OCI-LY7 (cell line): ENCODE measurements at regions not wholly inside any gene's neighbourhood (a gene's known extent, or its start where the extent isn't known, plus 50 kb on each side); places are given as distances from the start of the nearest gene placed in this dataset.

ENCODE experiments used
- BruUV-seq: library from RNA; stranded (reverse); fragments of 400-500 nt; replicated peaks from 2 replicates; lab custom pipeline; 2021; lab: Mats Ljungman, UMichigan
- CTCF ChIA-PET: fragments of 300-600 bp; sonication (Branson Sonifier 250); formaldehyde crosslinking; loops from one replicate; lab custom pipeline; 2022; ENCODE audit warnings: antibody characterized with exemption; ENCODE audit not compliant: unreplicated experiment; lab: Charles Lee
- POLR2A ChIA-PET: fragments of 300-600 bp; sonication (Branson Sonifier 250); formaldehyde crosslinking; loops from one replicate; lab custom pipeline; 2022; ENCODE audit warnings: antibody characterized with exemption; lab: Charles Lee
- DNase-seq: peaks from one replicate; pipeline ENCODE4 v3.0.0-alpha.2; 2015; ENCODE audit warnings: low spot score
- H2AFZ ChIP-seq: fragments of 200-600 bp; sonication (generic), shearing (Covaris generic); 2 replicates; pipeline ENCODE4 v1.6.1; 2014; ENCODE audit warnings: mild to moderate bottlenecking, antibody characterized with exemption, low read length, moderate library complexity
- H3K27ac ChIP-seq: fragments of 200-600 bp; sonication (generic); 2 replicates; pipeline ENCODE4 v1.5.1; 2014; ENCODE audit warnings: mixed run types, low read depth, mild to moderate bottlenecking, moderate library complexity, low read length, inconsistent platforms; ENCODE audit not compliant: poor library complexity, severe bottlenecking
- H3K36me3 ChIP-seq: fragments of 200-600 bp; sonication (generic); 2 replicates; pipeline ENCODE4 v1.6.1; 2014; ENCODE audit warnings: mild to moderate bottlenecking, antibody characterized with exemption, low read length, moderate library complexity, mixed read lengths; ENCODE audit not compliant: insufficient read depth
- H3K4me1 ChIP-seq: fragments of 200-600 bp; sonication (generic); 2 replicates; pipeline ENCODE4 v1.5.1; 2014; ENCODE audit warnings: mild to moderate bottlenecking, low read length; ENCODE audit not compliant: insufficient read depth, poor library complexity, severe bottlenecking
- H3K4me2 ChIP-seq: fragments of 200-600 bp; sonication (generic); 2 replicates; pipeline ENCODE4 v1.6.1; 2014; ENCODE audit warnings: mild to moderate bottlenecking, low read length
- H3K4me3 ChIP-seq: fragments of 200-600 bp; sonication (generic); 2 replicates; pipeline ENCODE4 v1.5.1; 2014; ENCODE audit warnings: mild to moderate bottlenecking, low read depth, low read length; ENCODE audit not compliant: poor library complexity, severe bottlenecking
- H3K79me2 ChIP-seq: fragments of 200-600 bp; sonication (generic); 2 replicates; pipeline ENCODE4 v1.6.1; 2016; ENCODE audit warnings: low read depth, mild to moderate bottlenecking, low read length, moderate library complexity, mixed read lengths; ENCODE audit not compliant: insufficient read depth
- H3K9me2 ChIP-seq: fragments of 200-600 bp; sonication (generic); 2 replicates; pipeline ENCODE4 v1.6.1; 2016; ENCODE audit warnings: mild to moderate bottlenecking, low read length, mixed read lengths; ENCODE audit not compliant: insufficient read depth
- H3K9me3 ChIP-seq: fragments of 200-600 bp; sonication (generic); 2 replicates; pipeline ENCODE4 v1.6.1; 2014; ENCODE audit warnings: mild to moderate bottlenecking, mixed run types, low read length, mixed read lengths
- H4K20me1 ChIP-seq: fragments of 200-600 bp; sonication (generic); 2 replicates; pipeline ENCODE4 v1.6.1; 2014; ENCODE audit warnings: mild to moderate bottlenecking, antibody characterized with exemption, low read length, moderate library complexity, mixed read lengths; ENCODE audit not compliant: insufficient read depth
- EZH2phosphoT487 ChIP-seq: fragments of 200-600 bp; sonication (generic); IDR thresholded peaks from 2 replicates; pipeline ENCODE4 v1.6.1; 2018; ENCODE audit warnings: low read depth, borderline replicate concordance, mild to moderate bottlenecking, mixed run types, antibody characterized with exemption, low read length, moderate library complexity, mixed read lengths
- intact Hi-C: fragments of 100-400 bp; cut with micrococcal nuclease; formaldehyde crosslinking; loops from one replicate; pipeline ENCODE4 v1.10.0; 2022; ENCODE audit not compliant: unreplicated experiment
- TF ChIP-seq, protein P1 (sequence below): fragments of 200-600 bp; sonication (generic); conservative IDR thresholded peaks from 2 replicates; pipeline ENCODE4 v1.5.1; 2014; ENCODE audit warnings: mild to moderate bottlenecking, antibody characterized with exemption, low read length, moderate library complexity, mixed read lengths

- intact Hi-C loops, result no loop called here
- no peak overlapping the region for H3K4me2 ChIP-seq
- TF ChIP-seq, protein P1, sequence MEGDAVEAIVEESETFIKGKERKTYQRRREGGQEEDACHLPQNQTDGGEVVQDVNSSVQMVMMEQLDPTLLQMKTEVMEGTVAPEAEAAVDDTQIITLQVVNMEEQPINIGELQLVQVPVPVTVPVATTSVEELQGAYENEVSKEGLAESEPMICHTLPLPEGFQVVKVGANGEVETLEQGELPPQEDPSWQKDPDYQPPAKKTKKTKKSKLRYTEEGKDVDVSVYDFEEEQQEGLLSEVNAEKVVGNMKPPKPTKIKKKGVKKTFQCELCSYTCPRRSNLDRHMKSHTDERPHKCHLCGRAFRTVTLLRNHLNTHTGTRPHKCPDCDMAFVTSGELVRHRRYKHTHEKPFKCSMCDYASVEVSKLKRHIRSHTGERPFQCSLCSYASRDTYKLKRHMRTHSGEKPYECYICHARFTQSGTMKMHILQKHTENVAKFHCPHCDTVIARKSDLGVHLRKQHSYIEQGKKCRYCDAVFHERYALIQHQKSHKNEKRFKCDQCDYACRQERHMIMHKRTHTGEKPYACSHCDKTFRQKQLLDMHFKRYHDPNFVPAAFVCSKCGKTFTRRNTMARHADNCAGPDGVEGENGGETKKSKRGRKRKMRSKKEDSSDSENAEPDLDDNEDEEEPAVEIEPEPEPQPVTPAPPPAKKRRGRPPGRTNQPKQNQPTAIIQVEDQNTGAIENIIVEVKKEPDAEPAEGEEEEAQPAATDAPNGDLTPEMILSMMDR, result no peak
- TF ChIP-seq EZH2phosphoT487, result no peak
- H3K4me1 ChIP-seq, result no peaks in the 10 kb centered on the region
- no peaks in the 10 kb centered on the region for H3K79me2 ChIP-seq
- DNase-seq, result no peak
- POLR2A ChIA-PET, result no interaction called here
- no TSS peak for BruUV-seq
- CTCF ChIA-PET, result no interaction called here
- no peak overlapping the region for H3K27ac ChIP-seq
- H3K36me3 ChIP-seq, result no peaks in the 10 kb centered on the region
- H3K4me3 ChIP-seq, result no peak overlapping the region
- H2AFZ ChIP-seq, result no peak overlapping the region
- no peaks in the 10 kb centered on the region for H3K9me2 ChIP-seq
- no peaks in the 10 kb centered on the region for H4K20me1 ChIP-seq
- H3K9me3 ChIP-seq, result no peaks in the 10 kb centered on the region
These were observed 923.3 kb downstream of the FAT4 start for GRCh38 chr4:126238013-126238412.

- no peaks in the 10 kb centered on the region for H3K9me3 ChIP-seq
- H3K9me2 ChIP-seq, result no peaks in the 10 kb centered on the region
- no peak for TF ChIP-seq EZH2phosphoT487
- TF ChIP-seq, protein P1, result no peak
- H3K27ac ChIP-seq, result no peak overlapping the region
- H2AFZ ChIP-seq, result no peak overlapping the region
- no peak overlapping the region for H3K4me3 ChIP-seq
- CTCF ChIA-PET, result no interaction called here
- no peaks in the 10 kb centered on the region for H3K36me3 ChIP-seq
- POLR2A ChIA-PET, result interaction anchor here (0.7 kb wide), 1 partner anchor 56 kb away, joined by 3 read pairs; no protein-coding TSS in a partner anchor
- H3K4me1 ChIP-seq, result no peaks in the 10 kb centered on the region
- intact Hi-C loops, result no loop called here
- no peaks in the 10 kb centered on the region for H4K20me1 ChIP-seq
- no peak overlapping the region for H3K4me2 ChIP-seq
- DNase-seq, result no peak
- H3K79me2 ChIP-seq, result no peaks in the 10 kb centered on the region
- no TSS peak for BruUV-seq
These were observed 926.9 kb downstream of the FAT4 start for GRCh38 chr4:126241634-126242033.

- Histone ChIP-seq H3K4me3 (no peak overlapping the region), H3K27ac (no peak overlapping the region), H3K36me3 (no peaks in the 10 kb centered on the region), H3K4me1 (no peaks in the 10 kb centered on the region), H4K20me1 (no peaks in the 10 kb centered on the region), H3K4me2 (no peak overlapping the region), H3K79me2 (no peaks in the 10 kb centered on the region), H2AFZ (no peak overlapping the region), H3K9me2 (no peaks in the 10 kb centered on the region), H3K9me3 (no peaks in the 10 kb centered on the region)
- BruUV-seq, result no TSS peak
- intact Hi-C loops, result no loop called here
- ChIA-PET POLR2A (no interaction called here), CTCF (no interaction called here)
- no peak for DNase-seq
- TF ChIP-seq, protein P1, result no peak
- TF ChIP-seq EZH2phosphoT487, result no peak
These were observed 928.1 kb downstream of the FAT4 start for GRCh38 chr4:126242679-126243390.
